HUES6 (cell line): ENCODE measurements at regions not wholly inside any gene's neighbourhood (a gene's known extent, or its start where the extent isn't known, plus 50 kb on each side); places are given as distances from the start of the nearest gene placed in this dataset.

Source experiments
- H3K27ac ChIP-seq: 2 replicates; pipeline ENCODE4 v1.7.0; 2013; ENCODE audit warnings: low read depth, mild to moderate bottlenecking, low read length, inconsistent platforms
- H3K27me3 ChIP-seq: 2 replicates; pipeline ENCODE4 v1.6.1; 2013; ENCODE audit warnings: low read length; ENCODE audit not compliant: control insufficient read depth, insufficient read depth
- H3K36me3 ChIP-seq: 2 replicates; pipeline ENCODE4 v1.6.1; 2013; ENCODE audit warnings: low read length; ENCODE audit not compliant: control insufficient read depth, insufficient read depth
- H3K4me1 ChIP-seq: 2 replicates; pipeline ENCODE4 v1.6.1; 2013; ENCODE audit warnings: low read length; ENCODE audit not compliant: control insufficient read depth, insufficient read depth
- H3K4me3 ChIP-seq: 2 replicates; pipeline ENCODE4 v1.5.1; 2013; ENCODE audit warnings: low read depth, low read length
- H3K9ac ChIP-seq: one replicate; pipeline ENCODE4 v1.6.1; 2013; ENCODE audit warnings: mild to moderate bottlenecking, low read length
- H3K9me3 ChIP-seq: 2 replicates; pipeline ENCODE4 v1.6.1; 2013; ENCODE audit warnings: low read depth, low read length; ENCODE audit not compliant: control insufficient read depth, insufficient read depth

DNA sequence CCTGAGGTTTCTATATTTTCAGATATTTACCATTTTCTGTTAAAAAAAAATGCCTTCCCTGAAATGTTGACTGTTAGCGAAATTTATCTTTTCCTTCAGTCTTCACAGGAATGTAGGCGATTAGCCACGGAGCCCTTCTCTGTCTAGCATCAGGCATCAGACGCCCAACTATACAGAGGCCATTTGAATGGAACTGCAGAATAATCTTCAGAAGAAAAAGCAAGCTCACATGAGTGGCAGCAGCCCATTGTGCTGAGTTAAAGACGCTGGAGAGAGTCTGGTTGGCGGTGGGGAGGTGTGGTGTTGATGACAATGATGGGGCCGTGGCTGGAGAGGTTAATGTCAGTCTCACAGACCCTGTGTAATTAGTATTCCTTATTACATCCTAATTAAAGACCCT is 196.8 kb upstream of the LEF1 start:
- H3K4me3 ChIP-seq = no peak overlapping the region
- H3K9me3 ChIP-seq = peaks cover 6% of the 10 kb centered on the region; the same call in 1 of the 2 replicates
- no peak overlapping the region for H3K27ac ChIP-seq
- no peaks in the 10 kb centered on the region for H3K36me3 ChIP-seq
- no peaks in the 10 kb centered on the region for H3K27me3 ChIP-seq
- no peak overlapping the region for H3K9ac ChIP-seq
- H3K4me1 ChIP-seq = peaks cover 13% of the 10 kb centered on the region

DNA sequence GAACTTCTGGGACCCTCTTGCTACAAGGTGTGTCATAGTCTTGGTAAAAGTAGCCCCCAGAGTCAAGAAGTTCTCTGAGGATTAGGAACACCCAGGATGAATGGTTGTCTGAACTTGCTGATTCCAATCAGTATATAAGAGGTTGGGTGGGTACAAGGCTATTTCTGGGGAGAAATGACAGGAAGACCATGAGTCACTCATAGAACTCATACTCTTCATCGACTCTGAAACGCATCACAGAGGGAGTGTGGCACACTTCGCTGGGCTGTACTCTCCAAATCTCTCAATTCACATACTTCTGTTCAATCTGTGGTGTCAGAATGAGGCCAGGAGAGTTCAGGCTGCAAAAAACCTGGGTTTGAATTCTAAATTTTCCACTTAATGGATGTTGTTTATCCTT is 193.2 kb upstream of the LEF1 start:
- Histone ChIP-seq H3K4me3 (no peak overlapping the region), H3K27me3 (no peaks in the 10 kb centered on the region)

DNA sequence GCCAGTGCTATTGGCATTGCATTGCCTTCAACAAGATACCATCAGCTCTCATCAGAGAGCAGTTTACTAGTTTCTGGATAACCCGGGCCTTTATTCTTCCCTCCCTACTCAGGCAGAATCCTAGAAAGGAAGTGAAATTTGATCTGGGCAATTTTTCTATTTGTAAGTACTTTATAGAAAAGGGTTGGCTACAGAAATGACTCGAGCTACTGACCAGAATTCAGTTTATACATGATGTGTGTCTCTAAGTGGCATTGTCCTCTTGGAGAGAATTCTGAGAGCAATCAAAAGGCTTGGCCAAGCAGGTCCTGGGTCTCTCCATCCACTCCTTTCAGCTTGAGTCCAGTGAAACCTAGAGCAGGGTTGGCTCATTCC is 192.7 kb upstream of the LEF1 start:
- Histone ChIP-seq H3K27me3 (no peaks in the 10 kb centered on the region), H3K4me1 (peaks cover 22% of the 10 kb centered on the region), H3K27ac (no peak overlapping the region), H3K9ac (peak overlapping the region; percentile 34), H3K4me3 (no peak overlapping the region), H3K9me3 (no peaks in the 10 kb centered on the region), H3K36me3 (no peaks in the 10 kb centered on the region)

More for the DNA sequence above, 193.2 kb upstream of the LEF1 start:
- peaks cover 22% of the 10 kb centered on the region for H3K4me1 ChIP-seq
- no peaks in the 10 kb centered on the region for H3K9me3 ChIP-seq
- H3K9ac ChIP-seq = peak overlapping the region; percentile 34
- H3K27ac ChIP-seq = no peak overlapping the region
- no peaks in the 10 kb centered on the region for H3K36me3 ChIP-seq

DNA sequence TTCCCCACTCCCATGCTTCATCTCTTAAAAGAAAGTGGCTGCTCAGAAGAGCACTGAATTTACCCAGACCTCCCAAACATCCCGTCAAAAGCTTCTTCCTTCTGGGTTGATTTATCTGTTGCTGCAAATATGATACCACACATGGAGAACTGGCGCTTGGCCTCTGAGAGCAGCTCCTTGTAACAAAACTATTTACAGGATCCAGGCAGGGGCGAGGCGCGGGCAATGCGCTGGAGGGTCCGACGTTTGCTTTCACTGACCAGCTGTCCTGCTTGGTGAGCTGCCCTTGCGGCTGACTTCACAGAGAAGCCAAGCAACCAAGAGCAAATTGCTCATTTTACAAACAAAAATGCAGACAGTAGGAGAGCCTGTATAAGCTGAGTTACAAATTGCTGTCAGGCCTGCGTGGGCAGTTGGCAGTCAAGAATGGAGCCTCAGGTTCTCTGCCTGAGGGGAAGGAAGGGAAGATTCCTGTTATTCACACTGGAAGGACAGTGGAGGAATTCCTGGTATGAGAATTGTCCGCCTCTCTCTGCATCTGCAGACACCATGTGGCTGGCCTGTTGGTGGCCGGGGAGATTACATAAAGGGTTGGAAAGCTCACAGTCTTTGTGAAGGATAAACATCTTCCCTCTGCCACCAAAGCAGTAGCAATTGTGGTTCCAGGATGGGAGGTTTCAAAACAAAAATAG is 192.2 kb upstream of the LEF1 start:
- Histone ChIP-seq H3K27ac (peak overlapping the region; percentile 33; the same call in 1 of the 2 replicates), H3K27me3 (no peaks in the 10 kb centered on the region), H3K9ac (peak overlapping the region; percentile 45), H3K4me1 (peaks cover 22% of the 10 kb centered on the region), H3K36me3 (no peaks in the 10 kb centered on the region), H3K9me3 (no peaks in the 10 kb centered on the region), H3K4me3 (no peak overlapping the region)

DNA sequence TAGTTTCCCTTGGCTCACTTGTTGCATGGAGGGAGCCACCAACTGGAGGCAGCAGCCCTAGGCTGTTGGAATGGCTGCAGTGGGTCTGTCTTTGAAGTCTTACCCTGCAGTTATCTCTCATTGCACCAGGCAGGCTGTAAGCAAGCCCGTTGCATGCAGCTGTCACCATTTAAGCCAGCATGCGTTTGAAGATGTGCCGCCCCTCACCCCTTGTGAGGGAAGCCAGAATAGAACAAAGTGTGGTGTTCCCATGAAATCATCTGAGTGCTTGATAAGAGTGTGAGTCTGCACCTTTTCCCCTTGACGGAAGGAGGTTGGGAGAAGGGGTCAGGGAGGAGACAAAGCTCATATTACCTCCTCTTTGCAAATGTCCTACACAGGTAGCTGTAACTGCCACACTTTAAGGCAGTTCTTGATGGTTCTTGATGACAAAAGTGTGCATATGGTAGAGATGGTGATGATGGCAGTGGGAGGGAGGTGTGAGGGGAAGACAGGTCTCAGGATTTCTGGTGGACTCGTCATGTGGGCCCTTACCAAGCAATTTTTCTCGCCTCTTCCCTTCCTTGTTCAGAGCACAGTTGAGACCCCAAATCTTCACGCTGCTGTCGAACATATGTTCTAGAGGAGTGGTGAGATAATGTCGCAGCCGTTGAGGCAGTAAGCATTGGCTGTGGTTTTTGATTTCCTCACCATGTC is 191.4 kb upstream of the LEF1 start:
- Histone ChIP-seq H3K9ac (peak overlapping the region; percentile 45), H3K4me1 (peaks cover 30% of the 10 kb centered on the region), H3K9me3 (no peaks in the 10 kb centered on the region), H3K36me3 (no peaks in the 10 kb centered on the region), H3K27ac (peak overlapping the region; percentile 33; the same call in 1 of the 2 replicates), H3K27me3 (no peaks in the 10 kb centered on the region), H3K4me3 (no peak overlapping the region)

DNA sequence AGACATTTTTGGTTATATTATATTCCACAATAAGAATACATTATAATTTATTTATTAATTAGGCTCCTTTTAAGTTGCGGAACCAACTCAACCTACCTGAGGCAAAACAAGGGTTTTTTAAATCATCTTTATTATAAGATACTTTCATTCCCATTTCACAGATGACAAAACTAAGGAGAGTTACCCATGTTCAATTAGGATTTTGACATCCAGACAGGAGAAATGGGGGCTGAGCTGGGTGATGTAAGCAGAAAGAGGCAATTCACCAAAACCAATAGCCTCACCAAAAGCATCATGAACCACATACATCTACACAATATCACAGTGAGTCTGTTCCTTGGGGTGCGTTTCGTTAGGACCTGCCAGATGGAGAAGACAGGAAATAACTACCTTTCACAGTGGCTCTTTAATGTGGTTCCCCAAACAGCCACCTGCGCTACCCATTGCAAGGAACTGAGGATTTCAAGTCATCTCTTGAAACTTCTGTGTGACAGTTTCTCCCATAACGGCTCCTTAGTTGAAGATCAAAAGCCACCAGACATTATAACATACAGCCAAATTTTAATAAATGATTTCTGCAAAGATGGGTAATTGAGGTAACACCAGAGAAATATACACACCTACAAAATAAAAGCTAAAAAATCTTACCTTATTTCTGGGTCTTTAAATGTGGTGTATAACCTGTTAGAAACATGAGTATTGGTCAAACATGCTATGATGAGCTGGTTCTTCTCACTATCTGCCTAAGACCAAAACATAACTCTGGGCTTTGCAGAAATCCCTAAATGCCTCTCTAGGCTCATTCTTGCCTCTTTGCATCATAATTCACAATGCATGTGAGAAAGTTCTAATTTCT is 190.6 kb upstream of the LEF1 start:
- H3K4me3 ChIP-seq = no peak overlapping the region
- peaks cover 31% of the 10 kb centered on the region for H3K4me1 ChIP-seq
- H3K27me3 ChIP-seq = no peaks in the 10 kb centered on the region
- H3K9me3 ChIP-seq = no peaks in the 10 kb centered on the region
- no peaks in the 10 kb centered on the region for H3K36me3 ChIP-seq
- H3K9ac ChIP-seq = no peak overlapping the region
- H3K27ac ChIP-seq = no peak overlapping the region

DNA sequence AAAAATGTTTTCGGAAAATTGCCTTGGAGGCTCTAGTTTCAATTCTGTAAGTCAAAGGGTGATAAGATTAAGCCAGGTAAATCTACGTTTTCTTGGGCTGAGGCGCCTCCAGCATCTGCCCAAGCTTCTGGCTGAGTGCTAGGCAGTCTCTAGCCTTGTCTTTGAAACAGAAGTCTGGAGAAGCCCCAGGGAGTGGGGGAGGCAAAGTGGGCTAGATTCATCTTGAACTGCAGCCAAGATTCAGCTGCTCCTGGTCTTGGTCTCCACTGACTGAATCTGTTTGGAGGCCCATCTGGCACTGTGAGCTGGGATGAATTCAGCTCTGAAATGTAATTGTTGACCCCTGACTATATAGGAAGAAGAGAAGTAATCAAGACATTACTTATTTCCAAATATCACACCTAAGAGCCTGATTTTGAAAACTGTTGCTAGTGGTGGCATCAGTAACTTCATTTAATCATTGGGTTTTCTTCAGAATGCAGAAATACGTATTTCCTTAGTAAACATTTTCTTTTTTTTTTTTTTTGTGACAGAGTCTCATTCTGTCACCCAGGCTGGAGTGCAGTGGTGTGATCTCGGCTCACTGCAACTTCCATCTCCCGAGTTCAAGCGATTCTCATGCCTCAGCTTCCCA is 187.3 kb upstream of the LEF1 start:
- Histone ChIP-seq H3K4me1 (peaks cover 23% of the 10 kb centered on the region; the same call in 1 of the 2 replicates), H3K27me3 (no peaks in the 10 kb centered on the region), H3K36me3 (no peaks in the 10 kb centered on the region), H3K9ac (no peak overlapping the region), H3K4me3 (no peak overlapping the region), H3K27ac (no peak overlapping the region), H3K9me3 (no peaks in the 10 kb centered on the region)

DNA sequence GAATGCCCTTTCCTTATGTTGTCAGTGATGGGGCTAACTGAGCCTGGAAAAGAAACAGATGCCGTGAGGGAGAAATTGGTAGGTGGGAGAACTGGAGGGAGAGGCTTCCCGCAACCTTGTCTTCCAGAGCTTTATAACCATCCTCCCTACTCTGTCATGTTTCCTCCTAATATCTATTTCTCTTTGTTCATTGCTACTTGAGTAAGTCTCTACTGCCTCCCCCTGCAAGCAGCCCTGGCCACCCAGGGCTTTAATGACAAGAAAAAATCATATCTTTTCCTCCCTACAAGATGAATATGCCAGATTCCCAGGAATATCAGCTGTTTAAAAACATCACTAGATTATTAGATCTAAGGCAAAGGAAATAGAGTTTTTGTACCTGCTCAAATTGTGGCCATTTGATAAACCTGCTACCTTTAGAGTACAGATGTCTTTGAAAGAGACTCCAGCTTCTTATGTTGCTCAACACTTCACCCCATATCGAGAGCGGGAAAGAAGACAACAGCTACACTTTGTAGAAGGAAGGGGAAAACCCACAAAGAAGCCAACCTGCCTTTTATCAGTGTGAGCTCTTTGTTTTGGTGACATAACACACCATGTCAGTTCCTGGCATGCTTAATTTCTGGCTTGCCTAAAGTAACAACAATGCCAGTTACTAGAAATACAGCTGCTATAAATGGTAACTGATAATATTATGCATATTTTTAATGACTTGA is 186.6 kb upstream of the LEF1 start:
- H3K9me3 ChIP-seq = no peaks in the 10 kb centered on the region
- no peaks in the 10 kb centered on the region for H3K27me3 ChIP-seq
- no peak overlapping the region for H3K9ac ChIP-seq
- peaks cover 21% of the 10 kb centered on the region; the same call in 1 of the 2 replicates for H3K4me1 ChIP-seq
- no peak overlapping the region for H3K27ac ChIP-seq
- no peak overlapping the region for H3K4me3 ChIP-seq
- no peaks in the 10 kb centered on the region for H3K36me3 ChIP-seq

DNA sequence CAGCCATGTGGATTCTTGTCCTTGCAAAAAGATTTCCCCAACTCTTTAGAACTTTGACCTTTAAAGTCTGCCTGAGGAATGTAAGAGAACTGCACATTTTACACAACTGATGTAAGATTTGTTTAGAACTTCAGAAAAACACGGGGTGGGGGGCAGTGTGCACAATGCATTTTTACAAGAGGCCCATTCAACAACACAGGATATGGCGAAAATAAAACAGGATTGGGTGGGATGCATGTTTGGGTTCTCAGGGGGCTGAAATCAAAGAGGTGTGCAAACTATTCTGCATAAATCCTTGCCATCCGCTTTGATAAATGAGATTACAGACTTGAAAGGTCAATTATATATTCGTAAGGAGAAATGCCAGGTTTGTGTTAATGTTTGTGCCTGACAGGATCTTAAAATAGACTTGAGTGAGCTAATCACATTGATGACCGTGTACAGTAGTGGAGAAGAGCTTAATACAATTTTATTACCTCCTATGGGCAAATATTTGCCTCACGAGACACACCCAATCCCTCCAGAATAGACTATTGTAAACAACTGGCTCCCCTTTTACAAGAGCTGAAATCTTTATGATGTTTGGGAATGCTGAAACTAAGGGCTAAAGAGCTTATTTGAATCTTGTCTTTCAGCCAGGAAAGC is 184.1 kb upstream of the LEF1 start:
- Histone ChIP-seq H3K4me1 (peaks cover 16% of the 10 kb centered on the region; the same call in 1 of the 2 replicates), H3K27me3 (no peaks in the 10 kb centered on the region), H3K27ac (no peak overlapping the region), H3K4me3 (no peak overlapping the region), H3K9ac (no peak overlapping the region), H3K9me3 (no peaks in the 10 kb centered on the region), H3K36me3 (no peaks in the 10 kb centered on the region)

DNA sequence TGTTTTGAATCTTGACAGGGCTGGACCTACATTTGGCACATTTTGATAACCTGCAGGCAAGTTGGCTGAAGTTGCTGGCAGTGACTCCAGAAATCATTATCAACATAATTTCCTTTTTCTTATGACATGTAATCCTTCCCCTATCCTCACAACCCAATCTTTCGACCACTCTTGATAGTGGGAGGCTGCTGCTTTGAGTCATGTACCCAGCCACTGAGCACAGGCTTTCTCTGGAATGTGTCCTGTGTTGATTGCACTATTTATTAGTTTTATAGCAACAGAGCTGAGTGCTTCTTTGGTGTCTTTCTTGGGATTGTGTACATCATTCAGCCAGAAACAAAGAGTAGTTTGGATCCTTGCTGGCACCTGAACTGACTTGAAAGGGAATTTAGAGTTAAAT is 183.1 kb upstream of the LEF1 start:
- no peaks in the 10 kb centered on the region for H3K36me3 ChIP-seq

More for the DNA sequence above, 183.1 kb upstream of the LEF1 start:
- Histone ChIP-seq H3K9me3 (no peaks in the 10 kb centered on the region), H3K9ac (no peak overlapping the region), H3K4me1 (peaks cover 16% of the 10 kb centered on the region; the same call in 1 of the 2 replicates), H3K27ac (no peak overlapping the region), H3K27me3 (no peaks in the 10 kb centered on the region), H3K4me3 (no peak overlapping the region)
